ENCODE measurements at regions not wholly inside any gene's neighbourhood (a gene's known extent, or its start where the extent isn't known, plus 50 kb on each side); places are given as distances from the start of the nearest gene placed in this dataset.

DNA sequence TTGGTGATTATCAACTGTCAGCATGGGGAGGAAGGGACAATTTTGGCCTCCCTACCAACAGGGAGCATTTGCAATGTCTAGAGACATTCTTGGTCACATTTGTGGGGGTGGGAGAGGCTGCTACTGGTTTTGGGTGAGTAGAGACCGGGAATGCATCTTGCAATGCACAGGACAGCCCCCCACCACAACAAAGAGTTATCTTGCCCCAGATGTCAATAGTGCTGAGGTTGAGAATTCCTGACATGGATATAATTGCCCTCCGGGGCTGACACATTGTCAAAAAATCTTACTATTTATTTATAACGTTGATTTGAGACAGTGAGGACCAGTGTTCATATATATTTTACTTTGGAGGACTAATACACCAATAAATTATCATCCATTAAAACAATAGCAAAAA, 316.1 kb downstream of the PSAT1 start:
- TF ChIP-seq EZH2 (IDR thresholded peaks at IDR 0.05; ENCODE audit: insufficient read depth, poor library complexity, severe bottlenecking) (no peak), EZH2phosphoT487 (IDR thresholded peaks at IDR 0.05; ENCODE audit: insufficient read depth, low read depth) (no peak)

All from GM23248 (cell line).